ENCODE measurements at regions not wholly inside any gene's neighbourhood (a gene's known extent, or its start where the extent isn't known, plus 50 kb on each side); places are given as distances from the start of the nearest gene placed in this dataset.

DNA sequence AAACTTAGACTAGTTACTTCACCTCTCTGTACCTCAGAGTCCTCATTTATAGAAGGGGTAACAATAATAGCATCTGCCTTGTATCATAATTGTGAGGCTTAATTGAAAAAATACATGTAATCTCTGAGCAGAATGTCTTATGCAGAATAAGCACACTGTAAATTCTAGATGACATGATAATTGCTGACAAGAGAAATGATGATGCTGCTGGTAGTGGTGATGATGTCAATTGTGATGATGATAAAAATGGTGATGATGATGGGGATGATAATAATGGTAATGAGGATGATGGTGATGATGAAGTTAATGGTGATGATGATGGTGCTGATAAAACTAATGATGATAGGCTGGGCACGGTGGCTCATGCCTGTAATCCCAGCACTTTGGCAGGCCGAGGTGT lies 346.1 kb upstream of the CDH4 start:
- DNase-seq (no peak), FAIRE-seq (no peak)
- Histone ChIP-seq H3K27ac (ENCODE audit: low read depth in 2 of 2, low read length in 2 of 2) (no peak overlapping the region), H3K4me1 (ENCODE audit: control insufficient read depth in 2 of 3, insufficient read depth in 2 of 3, low read depth in 1 of 3, low read length in 3 of 3) (no peaks in the 10 kb centered on the region), H3K4me3 (ENCODE audit: low read length in 3 of 3) (no peak overlapping the region), H3K27me3 (ENCODE audit: control insufficient read depth, insufficient read depth, low read length) (no peaks in the 10 kb centered on the region), H3K9me3 (ENCODE audit: control insufficient read depth in 2 of 3, insufficient read depth in 1 of 3, low read length in 3 of 3) (peaks cover 0 to 3% (median 0%) of the 10 kb centered on the region in 3 donors), H3K36me3 (ENCODE audit: control insufficient read depth in 2 of 3, insufficient read depth in 3 of 3, low read length in 3 of 3) (no peaks in the 10 kb centered on the region), H3K9ac (ENCODE audit: low read length in 3 of 3) (no peak overlapping the region)
- TF ChIP-seq CTCF (IDR thresholded peaks at IDR 0.05; ENCODE audit: borderline replicate concordance, extremely low read depth, insufficient read depth): no peak
- intact Hi-C loops (cut with DNase I): no loop called here

DNA sequence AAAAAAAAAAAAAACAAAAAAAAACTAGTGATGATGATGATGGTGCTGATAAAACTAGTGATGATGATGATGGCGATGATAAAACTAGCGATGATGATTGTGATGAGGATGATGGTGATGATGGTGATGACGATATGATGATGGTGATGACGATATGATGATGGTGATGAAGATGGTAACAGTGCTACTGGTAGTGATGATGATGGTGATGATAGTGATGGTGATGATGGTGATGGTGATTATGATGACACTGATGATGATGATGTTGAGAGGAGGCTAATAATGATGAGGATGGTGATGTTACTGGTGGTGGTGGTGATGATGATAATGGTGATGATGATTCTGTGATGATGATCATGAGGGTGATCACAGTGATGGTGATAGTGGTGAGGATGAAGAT lies 345.5 kb upstream of the CDH4 start:
- intact Hi-C loops (cut with DNase I): no loop called here
- FAIRE-seq (no peak), DNase-seq (no peak)
- Histone ChIP-seq H3K9me3 (ENCODE audit: control insufficient read depth in 2 of 3, insufficient read depth in 1 of 3, low read length in 3 of 3) (no peaks in the 10 kb centered on the region), H3K4me1 (ENCODE audit: control insufficient read depth in 2 of 3, insufficient read depth in 2 of 3, low read depth in 1 of 3, low read length in 3 of 3) (no peaks in the 10 kb centered on the region), H3K36me3 (ENCODE audit: control insufficient read depth in 2 of 3, insufficient read depth in 3 of 3, low read length in 3 of 3) (no peaks in the 10 kb centered on the region), H3K27ac (ENCODE audit: low read depth in 2 of 2, low read length in 2 of 2) (no peak overlapping the region), H3K27me3 (ENCODE audit: control insufficient read depth, insufficient read depth, low read length) (no peaks in the 10 kb centered on the region), H3K4me3 (ENCODE audit: low read length in 3 of 3) (no peak overlapping the region), H3K9ac (ENCODE audit: low read length in 3 of 3) (no peak overlapping the region)
- TF ChIP-seq CTCF (IDR thresholded peaks at IDR 0.05; ENCODE audit: borderline replicate concordance, extremely low read depth, insufficient read depth): no peak

GRCh38 chr20:60913298-60913697 lies 338.8 kb upstream of the CDH4 start:
- TF ChIP-seq CTCF (IDR thresholded peaks at IDR 0.05; ENCODE audit: borderline replicate concordance, extremely low read depth, insufficient read depth): no peak
- Histone ChIP-seq H3K9ac (ENCODE audit: low read length in 3 of 3) (no peak overlapping the region), H3K9me3 (ENCODE audit: control insufficient read depth in 2 of 3, insufficient read depth in 1 of 3, low read length in 3 of 3) (no peaks in the 10 kb centered on the region), H3K4me3 (ENCODE audit: low read length in 3 of 3) (no peak overlapping the region), H3K36me3 (ENCODE audit: control insufficient read depth in 2 of 3, insufficient read depth in 3 of 3, low read length in 3 of 3) (no peaks in the 10 kb centered on the region), H3K27me3 (ENCODE audit: control insufficient read depth, insufficient read depth, low read length) (no peaks in the 10 kb centered on the region), H3K4me1 (ENCODE audit: control insufficient read depth in 2 of 3, insufficient read depth in 2 of 3, low read depth in 1 of 3, low read length in 3 of 3) (no peaks in the 10 kb centered on the region), H3K27ac (ENCODE audit: low read depth in 2 of 2, low read length in 2 of 2) (no peak overlapping the region)
- intact Hi-C loops (cut with DNase I): no loop called here
- FAIRE-seq (no peak), DNase-seq (no peak)

- peak in 3 of 5 donors; percentile 8 to 79 (median 77) for DNase-seq
- no peak overlapping the region for H3K27ac ChIP-seq (ENCODE audit: low read depth in 2 of 2, low read length in 2 of 2)
- no peaks in the 10 kb centered on the region for H3K27me3 ChIP-seq (ENCODE audit: control insufficient read depth, insufficient read depth, low read length)
- no peaks in the 10 kb centered on the region for H3K36me3 ChIP-seq (ENCODE audit: control insufficient read depth in 2 of 3, insufficient read depth in 3 of 3, low read length in 3 of 3)
- no peak overlapping the region for H3K9ac ChIP-seq (ENCODE audit: low read length in 3 of 3)
- no peaks in the 10 kb centered on the region for H3K4me1 ChIP-seq (ENCODE audit: control insufficient read depth in 2 of 3, insufficient read depth in 2 of 3, low read depth in 1 of 3, low read length in 3 of 3)
- FAIRE-seq: no peak
- intact Hi-C loops (cut with DNase I): no loop called here
- TF ChIP-seq CTCF (IDR thresholded peaks at IDR 0.05; ENCODE audit: borderline replicate concordance, extremely low read depth, insufficient read depth): no peak
- H3K9me3 ChIP-seq (ENCODE audit: control insufficient read depth in 2 of 3, insufficient read depth in 1 of 3, low read length in 3 of 3): no peaks in the 10 kb centered on the region
- H3K4me3 ChIP-seq (ENCODE audit: low read length in 3 of 3): no peak overlapping the region
These were observed 330.9 kb upstream of the CDH4 start for GRCh38 chr20:60921022-60921622.

Data from kidney (tissue), 13 donors.